DOHH2 (cell line): ENCODE measurements at regions not wholly inside any gene's neighbourhood (a gene's known extent, or its start where the extent isn't known, plus 50 kb on each side); places are given as distances from the start of the nearest gene placed in this dataset.
"Not testable (repeated sequence)": the region's sequence is repeated elsewhere in the genome, so short reads cannot be mapped to it uniquely, and the experiment has no call there.

ENCODE experiments used
- H3F3A ChIP-seq: fragments of 200-600 bp; sonication (generic), shearing (Covaris generic); 2 replicates; pipeline ENCODE4 v1.6.0; 2016; ENCODE audit warnings: antibody characterized with exemption, mild to moderate bottlenecking; ENCODE audit not compliant: control insufficient read depth, insufficient read depth
- H3K27ac ChIP-seq: fragments of 200-600 bp; sonication (generic); 2 replicates; pipeline ENCODE4 v1.5.1; 2014; ENCODE audit warnings: low read depth, mild to moderate bottlenecking, low read length, moderate library complexity
- H3K27me3 ChIP-seq: fragments of 200-600 bp; sonication (generic); 2 replicates; pipeline ENCODE4 v1.6.1; 2014; ENCODE audit warnings: mild to moderate bottlenecking, low read length, mixed read lengths; ENCODE audit not compliant: control insufficient read depth
- H3K36me3 ChIP-seq: fragments of 200-600 bp; sonication (generic); 2 replicates; pipeline ENCODE4 v1.6.1; 2014; ENCODE audit warnings: mild to moderate bottlenecking, low read length, moderate library complexity, mixed read lengths; ENCODE audit not compliant: control insufficient read depth
- H3K4me1 ChIP-seq: fragments of 200-600 bp; sonication (generic); 2 replicates; pipeline ENCODE4 v1.6.1; 2014; ENCODE audit warnings: mild to moderate bottlenecking, low read length, mixed read lengths; ENCODE audit not compliant: control insufficient read depth
- H3K4me2 ChIP-seq: fragments of 200-600 bp; sonication (generic); 2 replicates; pipeline ENCODE4 v1.6.0; 2014; ENCODE audit warnings: mild to moderate bottlenecking, low read length, moderate library complexity
- H3K4me3 ChIP-seq: fragments of 200-600 bp; sonication (generic); 2 replicates; pipeline ENCODE4 v1.5.1; 2014; ENCODE audit warnings: mild to moderate bottlenecking, low read length, mixed read lengths
- H3K79me2 ChIP-seq: fragments of 200-600 bp; sonication (generic); 2 replicates; pipeline ENCODE4 v1.6.1; 2014; ENCODE audit warnings: mild to moderate bottlenecking, low read length, mixed read lengths; ENCODE audit not compliant: control insufficient read depth
- H3K9me2 ChIP-seq: fragments of 200-600 bp; sonication (generic); replicated peaks from 2 replicates; pipeline ENCODE4 v1.6.1; 2014; ENCODE audit warnings: mild to moderate bottlenecking, low read length, mixed read lengths; ENCODE audit not compliant: control insufficient read depth
- H3K9me3 ChIP-seq: fragments of 200-600 bp; sonication (generic); 2 replicates; pipeline ENCODE4 v1.6.1; 2014; ENCODE audit warnings: antibody characterized with exemption, low read length, mixed read lengths; ENCODE audit not compliant: control insufficient read depth, insufficient read depth
- H4K20me1 ChIP-seq: fragments of 200-600 bp; sonication (generic); 2 replicates; pipeline ENCODE4 v1.6.0; 2014; ENCODE audit warnings: low read depth, mild to moderate bottlenecking, antibody characterized with exemption, low read length, moderate library complexity; ENCODE audit not compliant: control insufficient read depth, insufficient read depth
- EZH2phosphoT487 ChIP-seq: fragments of 200-600 bp; sonication (generic); IDR thresholded peaks from 2 replicates; pipeline ENCODE4 v1.6.1; 2017; ENCODE audit warnings: borderline replicate concordance, mild to moderate bottlenecking, antibody characterized with exemption, low read length, moderate library complexity, mixed read lengths
- TF ChIP-seq, protein P1 (sequence below): fragments of 200-600 bp; sonication (generic); IDR thresholded peaks from one replicate; pipeline ENCODE4 v1.5.1; 2014; ENCODE audit warnings: antibody characterized with exemption, mild to moderate bottlenecking, low read depth, low read length; ENCODE audit not compliant: poor library complexity, severe bottlenecking

GRCh38 chr5:21024966-21025365 is 1037.0 kb upstream of the CDH18 start:
- no peaks in the 10 kb centered on the region for H3K36me3 ChIP-seq
- no peaks in the 10 kb centered on the region for H3K27me3 ChIP-seq
- no peaks in the 10 kb centered on the region for H4K20me1 ChIP-seq
- H3K79me2 ChIP-seq = no peaks in the 10 kb centered on the region
- TF ChIP-seq EZH2phosphoT487 = no peak
- TF ChIP-seq, protein P1, sequence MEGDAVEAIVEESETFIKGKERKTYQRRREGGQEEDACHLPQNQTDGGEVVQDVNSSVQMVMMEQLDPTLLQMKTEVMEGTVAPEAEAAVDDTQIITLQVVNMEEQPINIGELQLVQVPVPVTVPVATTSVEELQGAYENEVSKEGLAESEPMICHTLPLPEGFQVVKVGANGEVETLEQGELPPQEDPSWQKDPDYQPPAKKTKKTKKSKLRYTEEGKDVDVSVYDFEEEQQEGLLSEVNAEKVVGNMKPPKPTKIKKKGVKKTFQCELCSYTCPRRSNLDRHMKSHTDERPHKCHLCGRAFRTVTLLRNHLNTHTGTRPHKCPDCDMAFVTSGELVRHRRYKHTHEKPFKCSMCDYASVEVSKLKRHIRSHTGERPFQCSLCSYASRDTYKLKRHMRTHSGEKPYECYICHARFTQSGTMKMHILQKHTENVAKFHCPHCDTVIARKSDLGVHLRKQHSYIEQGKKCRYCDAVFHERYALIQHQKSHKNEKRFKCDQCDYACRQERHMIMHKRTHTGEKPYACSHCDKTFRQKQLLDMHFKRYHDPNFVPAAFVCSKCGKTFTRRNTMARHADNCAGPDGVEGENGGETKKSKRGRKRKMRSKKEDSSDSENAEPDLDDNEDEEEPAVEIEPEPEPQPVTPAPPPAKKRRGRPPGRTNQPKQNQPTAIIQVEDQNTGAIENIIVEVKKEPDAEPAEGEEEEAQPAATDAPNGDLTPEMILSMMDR = no peak
- H3K9me2 ChIP-seq = no peaks in the 10 kb centered on the region
- H3K27ac ChIP-seq = no peak overlapping the region
- no peak overlapping the region for H3K4me2 ChIP-seq
- peaks cover 3% of the 10 kb centered on the region; the same call in 1 of the 2 replicates for H3K9me3 ChIP-seq
- no peaks in the 10 kb centered on the region for H3F3A ChIP-seq
- H3K4me1 ChIP-seq = no peaks in the 10 kb centered on the region
- no peak overlapping the region for H3K4me3 ChIP-seq

- H3K79me2 ChIP-seq = no peaks in the 10 kb centered on the region
These were observed 1025.2 kb upstream of the CDH18 start for GRCh38 chr5:21013237-21013636.

DNA sequence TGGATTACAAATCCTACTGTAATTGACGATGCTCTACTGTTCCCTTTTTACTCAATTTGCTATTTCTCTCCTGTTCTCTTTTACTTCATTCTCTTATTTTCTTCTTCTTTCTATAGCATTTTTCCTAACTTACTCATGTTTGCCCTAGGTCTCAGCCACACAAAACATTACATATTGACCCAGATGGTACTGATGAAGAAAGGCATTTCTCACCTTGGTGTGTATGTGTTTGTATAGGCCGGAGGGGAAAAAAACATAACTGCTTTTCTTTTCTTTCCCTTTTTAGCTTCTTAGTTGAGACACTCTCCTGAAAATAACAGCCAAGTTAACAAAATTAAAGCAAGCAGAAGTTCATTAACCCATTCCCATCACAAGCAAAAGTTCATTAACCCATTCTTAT is 1019.8 kb upstream of the CDH18 start:
- no peak overlapping the region for H3K4me3 ChIP-seq
- no peaks in the 10 kb centered on the region for H3K9me2 ChIP-seq
- no peaks in the 10 kb centered on the region for H3K36me3 ChIP-seq
- no peaks in the 10 kb centered on the region for H3F3A ChIP-seq
- H3K27ac ChIP-seq = no peak overlapping the region
- no peaks in the 10 kb centered on the region for H3K4me1 ChIP-seq
- no peaks in the 10 kb centered on the region for H3K27me3 ChIP-seq
- H4K20me1 ChIP-seq = no peaks in the 10 kb centered on the region
- no peaks in the 10 kb centered on the region for H3K79me2 ChIP-seq
- H3K4me2 ChIP-seq = no peak overlapping the region
- no peaks in the 10 kb centered on the region for H3K9me3 ChIP-seq
- TF ChIP-seq, protein P1 = no peak
- no peak for TF ChIP-seq EZH2phosphoT487

More at GRCh38 chr5:21013237-21013636, 1025.2 kb upstream of the CDH18 start:
- H3F3A ChIP-seq = no peaks in the 10 kb centered on the region
- H3K9me3 ChIP-seq = no peaks in the 10 kb centered on the region
- H4K20me1 ChIP-seq = no peaks in the 10 kb centered on the region
- H3K4me2 ChIP-seq = no peak overlapping the region
- no peak overlapping the region for H3K4me3 ChIP-seq
- H3K27me3 ChIP-seq = no peaks in the 10 kb centered on the region
- H3K4me1 ChIP-seq = no peaks in the 10 kb centered on the region
- TF ChIP-seq, protein P1 = no peak
- no peak for TF ChIP-seq EZH2phosphoT487
- no peaks in the 10 kb centered on the region for H3K9me2 ChIP-seq
- no peaks in the 10 kb centered on the region for H3K36me3 ChIP-seq
- no peak overlapping the region for H3K27ac ChIP-seq

GRCh38 chr5:20988933-20989332 is 1000.9 kb upstream of the CDH18 start:
- not testable (repeated sequence) for H3K79me2 ChIP-seq, H4K20me1 ChIP-seq, H3K9me3 ChIP-seq, H3K4me2 ChIP-seq, H3K9me2 ChIP-seq, H3K27me3 ChIP-seq, H3K27ac ChIP-seq, H3K4me3 ChIP-seq, H3F3A ChIP-seq, H3K4me1 ChIP-seq, H3K36me3 ChIP-seq
